ENCODE measurements at regions not wholly inside any gene's neighbourhood (a gene's known extent, or its start where the extent isn't known, plus 50 kb on each side); places are given as distances from the start of the nearest gene placed in this dataset.
A peak's percentile ranks its signal among the peaks of the same experiment; 100 is the strongest.

- peak; percentile 56; the same call in 1 of the 2 replicates for TF ChIP-seq HOMEZ (CRISPR knock-in tag; IDR thresholded peaks at IDR 0.05; ENCODE audit: low read depth)
- TF ChIP-seq KIAA2018 (CRISPR knock-in tag; IDR thresholded peaks at IDR 0.05; ENCODE audit: borderline replicate concordance): no peak
- no peak for TF ChIP-seq HHEX (CRISPR knock-in tag; IDR thresholded peaks at IDR 0.05)
- no peak for TF ChIP-seq ZNF615 (CRISPR knock-in tag; IDR thresholded peaks at IDR 0.05; ENCODE audit: borderline replicate concordance)
Measured at GRCh38 chr1:234833118-234833517, 223.1 kb upstream of the IRF2BP2 start (continued).
